ENCODE measurements at regions not wholly inside any gene's neighbourhood (a gene's known extent, or its start where the extent isn't known, plus 50 kb on each side); places are given as distances from the start of the nearest gene placed in this dataset.

DNA sequence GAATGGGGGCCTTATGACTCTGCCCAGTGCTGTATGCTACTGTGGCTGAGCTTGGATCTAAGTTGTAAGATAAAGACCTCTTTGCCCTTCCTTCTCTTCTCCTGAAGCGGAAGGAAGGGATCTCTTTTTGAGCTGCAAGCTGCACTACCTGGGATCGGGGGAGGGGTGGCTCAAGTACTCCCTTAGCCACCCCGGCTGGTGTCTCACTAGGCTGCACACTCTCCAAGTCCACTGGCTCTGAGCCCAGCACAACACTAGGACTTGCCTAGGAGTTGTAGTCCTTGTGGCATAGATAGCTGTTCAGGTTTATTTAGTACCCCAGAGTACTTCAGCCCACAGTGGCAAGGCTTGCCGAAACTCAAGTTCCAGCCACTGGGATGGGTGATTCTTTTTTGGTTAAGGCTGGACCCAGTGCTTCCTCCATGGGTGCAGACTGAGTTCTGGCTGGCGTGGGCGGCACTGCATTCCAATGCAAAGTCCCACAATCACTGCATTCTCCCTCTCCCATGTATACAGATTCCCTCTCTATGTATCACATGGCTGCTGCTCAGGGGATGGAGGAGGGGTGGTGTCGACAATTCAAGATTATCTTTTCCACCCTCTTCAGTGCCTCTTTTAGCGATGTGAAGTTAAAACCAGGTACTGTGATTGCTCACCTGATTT lies 76.2 kb upstream of the SLC25A13 start:
- H2AFZ ChIP-seq (ENCODE audit: control insufficient read depth, low read depth, low read length): no peak overlapping the region
- POLR2A ChIA-PET: no interaction called here
- H3K4me2 ChIP-seq (ENCODE audit: control insufficient read depth, insufficient read depth): no peak overlapping the region
- RAD21 ChIA-PET (ENCODE audit: unreplicated experiment): no interaction called here
- in situ Hi-C loops (cut with MboI): no loop called here
- no peaks in the 10 kb centered on the region for H3K9me3 ChIP-seq (replicated peaks; ENCODE audit: control insufficient read depth, insufficient read depth, low read length)
- no peaks in the 10 kb centered on the region for H3K36me3 ChIP-seq (ENCODE audit: control insufficient read depth in 2 of 2, insufficient read depth in 2 of 2, low read length in 1 of 2)
- CTCF ChIA-PET: no interaction called here
- WGBS (ENCODE audit: insufficient coverage, insufficient replicate concordance, low lambda C conversion rate, missing lambda C conversion rate): 47% methylated on average over 8 of the region's 8 CpGs
- no peaks in the 10 kb centered on the region for H4K20me1 ChIP-seq (ENCODE audit: control insufficient read depth, insufficient read depth)
- SMC1A ChIA-PET (ENCODE audit: uncharacterized antibody, unreplicated experiment): interaction anchor here (1.0 kb wide), 1 partner anchor 23 kb away, joined by 3 read pairs; no protein-coding TSS in a partner anchor
- no peak overlapping the region for H3K4me3 ChIP-seq
- TF ChIP-seq CBX3 (IDR thresholded peaks at IDR 0.05; ENCODE audit: borderline replicate concordance, low read depth): no peak
- TF ChIP-seq BCL11A (IDR thresholded peaks at IDR 0.05; ENCODE audit: low read depth, low read length): no peak
- TF ChIP-seq ZNF592 (IDR thresholded peaks at IDR 0.05): no peak
- no peak for TF ChIP-seq PAX5 (IDR thresholded peaks at IDR 0.05; ENCODE audit: borderline replicate concordance, low read depth, low read length)
- TF ChIP-seq, protein P1, sequence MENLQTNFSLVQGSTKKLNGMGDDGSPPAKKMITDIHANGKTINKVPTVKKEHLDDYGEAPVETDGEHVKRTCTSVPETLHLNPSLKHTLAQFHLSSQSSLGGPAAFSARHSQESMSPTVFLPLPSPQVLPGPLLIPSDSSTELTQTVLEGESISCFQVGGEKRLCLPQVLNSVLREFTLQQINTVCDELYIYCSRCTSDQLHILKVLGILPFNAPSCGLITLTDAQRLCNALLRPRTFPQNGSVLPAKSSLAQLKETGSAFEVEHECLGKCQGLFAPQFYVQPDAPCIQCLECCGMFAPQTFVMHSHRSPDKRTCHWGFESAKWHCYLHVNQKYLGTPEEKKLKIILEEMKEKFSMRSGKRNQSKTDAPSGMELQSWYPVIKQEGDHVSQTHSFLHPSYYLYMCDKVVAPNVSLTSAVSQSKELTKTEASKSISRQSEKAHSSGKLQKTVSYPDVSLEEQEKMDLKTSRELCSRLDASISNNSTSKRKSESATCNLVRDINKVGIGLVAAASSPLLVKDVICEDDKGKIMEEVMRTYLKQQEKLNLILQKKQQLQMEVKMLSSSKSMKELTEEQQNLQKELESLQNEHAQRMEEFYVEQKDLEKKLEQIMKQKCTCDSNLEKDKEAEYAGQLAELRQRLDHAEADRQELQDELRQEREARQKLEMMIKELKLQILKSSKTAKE (IDR thresholded peaks at IDR 0.05; ENCODE audit: low read depth, poor library complexity, severe bottlenecking): no peak
- TF ChIP-seq, protein P2, sequence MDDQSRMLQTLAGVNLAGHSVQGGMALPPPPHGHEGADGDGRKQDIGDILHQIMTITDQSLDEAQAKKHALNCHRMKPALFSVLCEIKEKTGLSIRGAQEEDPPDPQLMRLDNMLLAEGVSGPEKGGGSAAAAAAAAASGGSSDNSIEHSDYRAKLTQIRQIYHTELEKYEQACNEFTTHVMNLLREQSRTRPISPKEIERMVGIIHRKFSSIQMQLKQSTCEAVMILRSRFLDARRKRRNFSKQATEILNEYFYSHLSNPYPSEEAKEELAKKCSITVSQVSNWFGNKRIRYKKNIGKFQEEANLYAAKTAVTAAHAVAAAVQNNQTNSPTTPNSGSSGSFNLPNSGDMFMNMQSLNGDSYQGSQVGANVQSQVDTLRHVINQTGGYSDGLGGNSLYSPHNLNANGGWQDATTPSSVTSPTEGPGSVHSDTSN (IDR thresholded peaks at IDR 0.05; ENCODE audit: insufficient replicate concordance, low read depth, low read length): no peak
- TF ChIP-seq CBFB (IDR thresholded peaks at IDR 0.05; ENCODE audit: low read depth): no peak
- no peaks in the 10 kb centered on the region; a peak in 1 of 4 replicates for H3K27me3 ChIP-seq (replicated peaks in 1 of 2; ENCODE audit: control insufficient read depth in 2 of 2, insufficient read depth in 2 of 2, low read length in 1 of 2)
- no TSS peak for BruUV-seq (replicated peaks)
- H3K4me1 ChIP-seq (ENCODE audit: control insufficient read depth, insufficient read depth, low read length): no peaks in the 10 kb centered on the region
- intact Hi-C loops (cut with micrococcal nuclease; ENCODE audit: unreplicated experiment): no loop called here
- H3K9ac ChIP-seq (ENCODE audit: control insufficient read depth, insufficient read depth, low read length): no peak overlapping the region
- no peak overlapping the region for H3K27ac ChIP-seq (ENCODE audit: control insufficient read depth, insufficient read depth)
- DNase-seq (ENCODE audit: low read depth, low spot score) (no peak), FAIRE-seq (no peak), ATAC-seq (no peak)
- H3K79me2 ChIP-seq (ENCODE audit: control insufficient read depth, insufficient read depth, low read length): no peaks in the 10 kb centered on the region

All from GM12878 (cell line).